GM10266 (cell line): ENCODE measurements at regions not wholly inside any gene's neighbourhood (a gene's known extent, or its start where the extent isn't known, plus 50 kb on each side); places are given as distances from the start of the nearest gene placed in this dataset.

Experiments
- DNase-seq: peaks from one replicate; pipeline ENCODE4 v3.0.0; 2012; ENCODE audit errors: extremely low spot score
- CTCF ChIP-seq: IDR thresholded peaks from 2 replicates; pipeline ENCODE4 v1.5.1; 2012; ENCODE audit warnings: mild to moderate bottlenecking, low read depth; ENCODE audit not compliant: control insufficient read depth, insufficient read depth; ENCODE audit errors: missing control alignments

GRCh38 chr2:129247751-129248150, 731.7 kb upstream of the RAB6C start:
- TF ChIP-seq CTCF: no peak
- DNase-seq: no peak

- no peak for TF ChIP-seq CTCF
- no peak for DNase-seq
Measured at GRCh38 chr2:129248198-129248597, 731.3 kb upstream of the RAB6C start.

GRCh38 chr2:129252781-129253460, 726.5 kb upstream of the RAB6C start:
- no peak for DNase-seq
- no peak for TF ChIP-seq CTCF

GRCh38 chr2:129253461-129253812, 726.0 kb upstream of the RAB6C start:
- DNase-seq: no peak
- TF ChIP-seq CTCF: no peak

GRCh38 chr2:129254718-129255117, 724.7 kb upstream of the RAB6C start:
- DNase-seq: no peak
- TF ChIP-seq CTCF: no peak

GRCh38 chr2:129255610-129256313, 723.7 kb upstream of the RAB6C start:
- TF ChIP-seq CTCF: no peak
- no peak for DNase-seq

GRCh38 chr2:129256642-129257041, 722.8 kb upstream of the RAB6C start:
- TF ChIP-seq CTCF: no peak
- no peak for DNase-seq
